ENCODE measurements at regions not wholly inside any gene's neighbourhood (a gene's known extent, or its start where the extent isn't known, plus 50 kb on each side); places are given as distances from the start of the nearest gene placed in this dataset.

- H3K27ac Mint-ChIP-seq = no peak overlapping the region
- H3K4me1 Mint-ChIP-seq = no peaks in the 10 kb centered on the region
- H3K27me3 Mint-ChIP-seq = peaks cover 6% of the 10 kb centered on the region
- H3K36me3 Mint-ChIP-seq = no peaks in the 10 kb centered on the region
- no peaks in the 10 kb centered on the region for H3K9me3 Mint-ChIP-seq
- no peak overlapping the region for H3K4me3 Mint-ChIP-seq
Measured at GRCh38 chr9:27701016-27701415, 127.7 kb upstream of the C9orf72 start.

DNA sequence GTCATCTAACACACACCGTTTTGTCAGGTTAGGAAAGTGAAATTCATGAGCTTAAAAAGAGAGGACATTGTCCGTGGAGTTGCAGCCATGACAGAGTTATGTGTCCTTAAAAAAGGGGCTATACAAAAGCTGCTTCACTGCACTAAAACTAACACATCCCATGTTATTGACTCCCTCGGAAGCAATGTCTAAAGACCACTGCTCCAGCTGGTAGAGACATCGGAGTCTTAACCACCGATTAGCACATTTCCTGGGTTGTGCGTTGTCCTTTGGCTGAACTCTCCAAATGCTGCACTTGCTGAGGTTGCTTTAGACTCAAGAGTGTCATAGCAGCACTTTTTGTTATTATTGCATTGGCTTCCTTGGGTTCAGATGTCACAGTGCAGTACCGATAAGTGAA is 128.3 kb upstream of the C9orf72 start:
- Mint-ChIP-seq H3K27ac (no peak overlapping the region), H3K27me3 (peaks cover 6% of the 10 kb centered on the region), H3K36me3 (no peaks in the 10 kb centered on the region), H3K4me1 (no peaks in the 10 kb centered on the region), H3K4me3 (no peak overlapping the region), H3K9me3 (no peaks in the 10 kb centered on the region)

GRCh38 chr9:27703216-27703980 is 130.1 kb upstream of the C9orf72 start:
- H3K27ac Mint-ChIP-seq = no peak overlapping the region
- peaks cover 0 to 2% (median 0%) of the 10 kb centered on the region in 3 donors for H3K9me3 Mint-ChIP-seq
- H3K4me1 Mint-ChIP-seq = no peaks in the 10 kb centered on the region
- H3K27me3 Mint-ChIP-seq = peaks cover 6% of the 10 kb centered on the region
- H3K36me3 Mint-ChIP-seq = no peaks in the 10 kb centered on the region
- H3K4me3 Mint-ChIP-seq = no peak overlapping the region

GRCh38 chr9:27711241-27711640 is 138.0 kb upstream of the C9orf72 start:
- no peak overlapping the region for H3K27ac Mint-ChIP-seq
- no peaks in the 10 kb centered on the region for H3K36me3 Mint-ChIP-seq
- peaks cover 5% of the 10 kb centered on the region for H3K27me3 Mint-ChIP-seq
- H3K4me1 Mint-ChIP-seq = no peaks in the 10 kb centered on the region
- peaks cover 0 to 5% (median 2%) of the 10 kb centered on the region in 3 donors for H3K9me3 Mint-ChIP-seq
- no peak overlapping the region for H3K4me3 Mint-ChIP-seq

DNA sequence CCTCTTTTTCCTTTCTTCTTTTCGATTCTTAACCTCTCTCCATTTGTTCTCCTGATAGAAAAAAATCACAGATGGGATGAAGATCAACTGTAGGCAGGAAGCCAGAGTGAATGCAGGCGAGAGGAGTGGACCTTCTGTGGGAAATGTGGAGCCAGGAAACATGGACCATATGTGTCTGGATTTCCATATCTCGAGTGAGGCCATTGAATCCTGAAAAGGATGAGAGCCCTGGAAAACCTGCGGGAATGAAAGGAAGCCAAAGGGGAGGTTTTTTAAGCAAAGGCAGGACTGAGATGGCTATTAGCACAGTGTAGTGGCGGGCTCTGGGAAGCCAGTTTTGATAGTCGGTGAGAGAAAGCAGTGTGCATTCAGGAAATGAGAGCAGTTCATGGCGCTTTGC is 139.5 kb upstream of the C9orf72 start:
- Mint-ChIP-seq H3K27ac (no peak overlapping the region), H3K27me3 (peaks cover 5% of the 10 kb centered on the region), H3K9me3 (peaks cover 0 to 5% (median 2%) of the 10 kb centered on the region in 3 donors), H3K36me3 (no peaks in the 10 kb centered on the region), H3K4me3 (no peak overlapping the region), H3K4me1 (no peaks in the 10 kb centered on the region)

GRCh38 chr9:27714388-27714787 is 141.1 kb upstream of the C9orf72 start:
- Mint-ChIP-seq H3K4me1 (no peaks in the 10 kb centered on the region), H3K27me3 (peaks cover 5% of the 10 kb centered on the region), H3K27ac (no peak overlapping the region), H3K4me3 (no peak overlapping the region), H3K36me3 (no peaks in the 10 kb centered on the region), H3K9me3 (peaks cover 0 to 5% (median 0%) of the 10 kb centered on the region in 3 donors)

GRCh38 chr9:27715651-27716050 is 142.4 kb upstream of the C9orf72 start:
- Mint-ChIP-seq H3K27ac (peak overlapping the region in 1 of 3 donors; percentile 21), H3K27me3 (peaks cover 5% of the 10 kb centered on the region), H3K9me3 (peaks cover 0 to under 1% (median 0%) of the 10 kb centered on the region in 3 donors), H3K36me3 (no peaks in the 10 kb centered on the region), H3K4me1 (no peaks in the 10 kb centered on the region), H3K4me3 (no peak overlapping the region)

DNA sequence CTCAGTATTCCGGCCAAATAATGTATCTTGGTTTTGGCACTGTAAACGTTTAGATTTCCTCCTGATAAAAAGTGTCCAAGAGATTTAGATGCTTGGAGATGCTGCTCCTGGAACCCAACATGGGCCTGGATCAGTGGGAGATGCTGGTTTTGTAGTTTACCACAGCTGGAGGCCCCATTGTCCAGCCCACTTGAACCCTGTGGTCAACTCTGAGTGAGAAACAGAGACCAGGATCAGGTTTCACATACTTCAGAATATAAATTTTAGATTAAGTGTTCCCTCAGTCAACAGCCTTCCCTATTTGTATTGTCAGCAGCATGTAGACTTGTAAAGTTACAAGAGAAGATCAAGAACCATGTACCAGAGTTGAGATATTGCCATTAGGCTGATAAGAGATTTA is 144.7 kb upstream of the C9orf72 start:
- H3K4me3 Mint-ChIP-seq = no peak overlapping the region
- no peaks in the 10 kb centered on the region for H3K4me1 Mint-ChIP-seq
- peaks cover 5% of the 10 kb centered on the region for H3K27me3 Mint-ChIP-seq
- no peaks in the 10 kb centered on the region for H3K36me3 Mint-ChIP-seq
- H3K9me3 Mint-ChIP-seq = no peaks in the 10 kb centered on the region
- H3K27ac Mint-ChIP-seq = no peak overlapping the region

DNA sequence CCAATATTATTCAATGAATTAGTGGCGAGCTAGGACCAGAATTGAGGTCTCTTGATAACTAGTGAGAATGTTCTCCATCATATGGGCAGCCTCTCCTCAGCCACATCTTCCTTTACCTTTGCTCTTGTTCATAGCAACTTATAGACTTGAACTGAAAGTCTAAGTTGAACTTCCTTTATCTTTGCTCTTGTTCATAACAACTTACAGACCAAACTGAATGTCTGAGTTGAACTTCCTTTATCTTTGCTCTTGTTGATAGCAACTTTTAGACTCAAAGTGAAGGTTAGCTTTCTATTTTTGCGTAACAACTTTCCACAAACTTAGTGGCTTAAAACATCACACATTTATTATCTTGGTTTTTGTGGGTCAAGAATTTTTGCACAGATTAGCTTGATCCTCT is 146.4 kb upstream of the C9orf72 start:
- H3K4me1 Mint-ChIP-seq = peaks cover 0 to 1% (median 0%) of the 10 kb centered on the region in 3 donors
- no peak overlapping the region for H3K27ac Mint-ChIP-seq
- H3K4me3 Mint-ChIP-seq = no peak overlapping the region
- no peaks in the 10 kb centered on the region for H3K36me3 Mint-ChIP-seq
- no peaks in the 10 kb centered on the region for H3K9me3 Mint-ChIP-seq
- peaks cover 2% of the 10 kb centered on the region for H3K27me3 Mint-ChIP-seq

DNA sequence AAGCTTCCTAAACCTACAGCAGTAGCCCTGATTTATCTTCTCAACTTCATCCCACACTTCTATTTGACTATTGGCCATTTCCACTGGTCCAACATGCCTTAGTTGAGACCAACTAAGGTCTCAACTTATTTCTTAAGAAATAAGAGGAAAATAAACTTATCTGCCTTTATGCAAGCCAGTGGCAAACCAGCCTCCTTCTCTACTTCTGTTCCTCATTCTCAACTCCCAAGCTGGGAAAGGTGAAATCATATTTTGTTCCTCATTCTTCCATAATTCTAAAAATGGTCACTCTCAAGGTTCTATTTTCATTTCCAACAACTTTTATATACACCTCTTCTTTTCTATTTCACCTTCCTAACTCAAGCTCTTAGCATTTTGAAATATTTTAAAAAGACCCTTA is 149.6 kb upstream of the C9orf72 start:
- Mint-ChIP-seq H3K9me3 (no peaks in the 10 kb centered on the region), H3K4me1 (peaks cover 0 to 3% (median 1%) of the 10 kb centered on the region in 3 donors), H3K27ac (no peak overlapping the region), H3K36me3 (no peaks in the 10 kb centered on the region), H3K27me3 (peaks cover 3% of the 10 kb centered on the region), H3K4me3 (no peak overlapping the region)

GRCh38 chr9:27726244-27727081 is 153.2 kb upstream of the C9orf72 start:
- H3K27ac Mint-ChIP-seq = no peak overlapping the region
- no peak overlapping the region for H3K4me3 Mint-ChIP-seq
- H3K27me3 Mint-ChIP-seq = peaks cover 3% of the 10 kb centered on the region
- H3K4me1 Mint-ChIP-seq = peaks cover 0 to 3% (median 1%) of the 10 kb centered on the region in 3 donors
- H3K36me3 Mint-ChIP-seq = no peaks in the 10 kb centered on the region
- H3K9me3 Mint-ChIP-seq = no peaks in the 10 kb centered on the region

DNA sequence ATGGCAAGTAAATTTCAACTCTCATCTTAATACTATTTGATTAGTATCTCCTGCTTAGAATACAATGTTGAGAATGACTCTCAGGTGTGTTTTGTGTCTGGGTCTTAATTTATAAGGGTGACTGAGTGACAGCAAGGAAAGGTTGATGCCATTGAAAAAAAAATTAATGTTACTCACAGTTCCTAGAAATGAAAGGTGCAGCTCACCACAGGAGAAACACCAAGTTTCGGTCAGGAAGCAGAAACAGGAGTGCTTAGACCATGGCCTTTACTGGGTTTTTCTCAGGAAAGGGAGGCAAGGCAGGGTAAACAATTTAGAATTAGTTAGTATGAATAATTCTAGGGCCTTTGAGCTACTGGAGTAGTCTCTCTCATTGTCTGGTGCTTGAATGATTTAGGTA is 159.2 kb upstream of the C9orf72 start:
- Mint-ChIP-seq H3K9me3 (peaks cover 0 to 6% (median 4%) of the 10 kb centered on the region in 3 donors), H3K4me1 (peaks cover 0 to 1% (median 0%) of the 10 kb centered on the region in 3 donors), H3K36me3 (no peaks in the 10 kb centered on the region), H3K27ac (no peak overlapping the region), H3K4me3 (no peak overlapping the region), H3K27me3 (peaks cover 3% of the 10 kb centered on the region)

DNA sequence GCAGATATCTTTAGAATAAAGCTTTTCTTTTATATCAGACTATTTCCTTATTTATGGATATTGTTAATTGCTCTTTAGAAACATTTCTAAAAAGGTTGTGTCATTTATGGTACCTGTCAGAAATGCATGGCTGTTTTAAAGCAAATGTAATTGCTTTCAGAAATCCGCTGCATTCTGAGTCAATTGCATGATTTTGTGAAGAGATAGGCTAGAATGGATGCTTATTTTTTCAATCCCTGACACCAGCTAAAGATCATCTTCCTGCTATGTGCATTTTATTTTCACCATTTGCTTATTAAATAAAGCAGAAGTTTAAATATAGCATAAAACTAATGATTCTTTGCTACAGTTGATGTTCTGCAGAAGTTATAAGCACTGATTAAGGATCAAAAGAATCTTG is 170.2 kb upstream of the C9orf72 start:
- H3K4me1 Mint-ChIP-seq = no peaks in the 10 kb centered on the region
- H3K9me3 Mint-ChIP-seq = peaks cover 3 to 6% (median 5%) of the 10 kb centered on the region in 3 donors
- no peaks in the 10 kb centered on the region for H3K36me3 Mint-ChIP-seq

DNA sequence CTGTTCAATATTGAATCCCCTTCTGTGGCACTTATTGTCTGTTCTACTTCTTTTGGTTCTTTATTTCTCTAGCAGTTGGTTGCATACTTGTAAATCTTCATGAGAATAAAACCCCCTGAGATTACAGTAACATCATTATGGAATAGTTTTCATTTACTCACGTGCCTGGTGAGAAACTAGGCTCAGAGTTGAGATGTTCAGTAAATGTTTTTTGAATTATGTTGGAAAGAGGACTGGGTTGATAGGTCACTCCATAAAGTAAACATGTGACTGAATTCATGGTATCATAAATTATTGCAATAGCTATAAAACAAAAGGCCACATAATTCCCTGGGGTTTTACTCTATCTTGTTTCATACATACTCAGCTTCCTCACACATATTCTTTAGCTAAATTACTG is 174.2 kb upstream of the C9orf72 start:
- no peak overlapping the region for H3K27ac Mint-ChIP-seq
- no peaks in the 10 kb centered on the region for H3K36me3 Mint-ChIP-seq
- H3K9me3 Mint-ChIP-seq = no peaks in the 10 kb centered on the region
- no peaks in the 10 kb centered on the region for H3K4me1 Mint-ChIP-seq
- H3K4me3 Mint-ChIP-seq = no peak overlapping the region
- peaks cover 13% of the 10 kb centered on the region for H3K27me3 Mint-ChIP-seq

More for the DNA sequence above, 170.2 kb upstream of the C9orf72 start:
- Mint-ChIP-seq H3K27ac (no peak overlapping the region), H3K4me3 (no peak overlapping the region), H3K27me3 (peaks cover 11% of the 10 kb centered on the region)

DNA sequence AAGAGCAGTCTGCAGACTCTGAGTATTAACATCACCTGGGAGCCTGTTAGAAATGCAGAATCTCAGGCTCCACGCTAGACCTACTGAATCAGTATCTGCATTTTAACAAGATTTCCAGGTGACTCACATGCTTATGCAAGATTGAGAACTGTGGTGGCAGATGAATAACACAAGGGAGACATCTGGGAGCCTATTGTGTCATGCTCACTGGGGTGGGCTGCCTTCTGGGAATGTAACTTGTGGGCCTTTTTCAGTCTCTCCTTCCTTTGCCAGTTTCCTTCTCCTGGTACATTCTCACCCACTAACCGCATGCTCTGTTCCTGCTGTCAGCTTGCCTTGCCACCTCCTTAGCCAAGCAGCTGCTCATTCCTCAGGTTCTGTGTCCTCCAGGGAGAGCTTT is 176.6 kb upstream of the C9orf72 start:
- Mint-ChIP-seq H3K4me3 (no peak overlapping the region), H3K4me1 (no peaks in the 10 kb centered on the region), H3K9me3 (no peaks in the 10 kb centered on the region), H3K36me3 (no peaks in the 10 kb centered on the region), H3K27ac (no peak overlapping the region), H3K27me3 (peaks cover 13% of the 10 kb centered on the region)

Data from IgD-negative memory B cell (primary cell).